Endothelial cell of umbilical vein (primary cell): ENCODE measurements at regions not wholly inside any gene's neighbourhood (a gene's known extent, or its start where the extent isn't known, plus 50 kb on each side); places are given as distances from the start of the nearest gene placed in this dataset.

Experiments
- BruUV-seq: library from RNA; stranded (reverse); fragments of 400-500 nt; replicated peaks from 2 replicates; lab custom pipeline; 2021; lab: Mats Ljungman, UMichigan
- CTCF ChIA-PET: fragments of 300-600, 350-600 bp; sonication (Branson Sonifier 250); formaldehyde crosslinking; loops from one replicate; lab custom pipeline; 2021; ENCODE audit warnings: antibody characterized with exemption, inconsistent platforms; lab: Charles Lee
- POLR2A ChIA-PET: fragments of 300-600, 350-600 bp; sonication (Branson Sonifier 250); formaldehyde crosslinking; loops from one replicate; lab custom pipeline; 2021; ENCODE audit warnings: antibody characterized with exemption, inconsistent platforms; lab: Charles Lee
- DNase-seq: peaks from one replicate; pipeline ENCODE4 v3.0.0-alpha.2; 2011; ENCODE audit warnings: low read depth, low spot score
- FAIRE-seq: peaks from 2 replicates; lab custom pipeline; 2011; peaks lifted over from hg19 to GRCh38; lab: Jason Lieb, UNC
- H2AFZ ChIP-seq: 2 replicates; pipeline ENCODE4 v1.6.0; 2012; ENCODE audit warnings: low read depth, low read length, control low read depth, inconsistent platforms
- H3K27ac ChIP-seq: 2 replicates; pipeline ENCODE4 v1.5.1; 2011; ENCODE audit warnings: low read depth, mild to moderate bottlenecking, control low read depth, low read length, moderate library complexity; ENCODE audit not compliant: insufficient read depth
- H3K27me3 ChIP-seq, 2 experiments: 2 replicates each; pipeline versions ENCODE4 v1.6.0 to v1.6.1; 2011; ENCODE audit warnings: low read length in 2 of 2, mixed read lengths in 1 of 2; ENCODE audit not compliant: control insufficient read depth in 2 of 2, insufficient read depth in 2 of 2
- H3K36me3 ChIP-seq, 2 experiments: 2 replicates in 1 of 2; 3 replicates in 1 of 2; pipeline ENCODE4 v1.5.1; 2011; ENCODE audit warnings: low read length in 2 of 2, mild to moderate bottlenecking in 1 of 2, moderate library complexity in 1 of 2; ENCODE audit not compliant: control insufficient read depth in 2 of 2, insufficient read depth in 2 of 2; ENCODE audit errors: extremely low read depth in 1 of 2
- H3K4me1 ChIP-seq: 3 replicates; pipeline ENCODE4 v1.5.1; 2011; ENCODE audit warnings: mild to moderate bottlenecking, low read length; ENCODE audit not compliant: control insufficient read depth, insufficient read depth; ENCODE audit errors: extremely low read depth
- H3K4me2 ChIP-seq: 2 replicates; pipeline ENCODE4 v1.6.1; 2011; ENCODE audit warnings: low read length, control low read depth, mixed read lengths; ENCODE audit not compliant: insufficient read depth
- H3K4me3 ChIP-seq, 3 experiments: fragments of 200-600 bp in 1 of 3; sonication (generic), shearing (Covaris generic) in 1 of 3; replicated peaks in 1 of 3; 2 replicates each; pipeline ENCODE4 v1.5.1; 2011 to 2016; ENCODE audit warnings: control low read depth in 3 of 3, low read length in 3 of 3, mild to moderate bottlenecking in 2 of 3, inconsistent platforms in 1 of 3, low read depth in 1 of 3, moderate library complexity in 1 of 3; ENCODE audit not compliant: insufficient read depth in 1 of 3
- H3K79me2 ChIP-seq: 2 replicates; pipeline ENCODE4 v1.6.0; 2012; ENCODE audit warnings: low read length, inconsistent platforms; ENCODE audit not compliant: control insufficient read depth, insufficient read depth
- H3K9ac ChIP-seq: replicated peaks from 2 replicates; pipeline ENCODE3; 2011; ENCODE audit warnings: low read length, control low read depth; ENCODE audit not compliant: insufficient read depth; ENCODE audit errors: extremely low read depth
- H3K9me1 ChIP-seq: replicated peaks from 3 replicates; pipeline ENCODE4 v1.6.0; 2011; ENCODE audit warnings: mild to moderate bottlenecking, low read length; ENCODE audit not compliant: control insufficient read depth, insufficient read depth; ENCODE audit errors: extremely low read depth
- H3K9me3 ChIP-seq: replicated peaks from 2 replicates; pipeline ENCODE4 v1.5.1; 2012; ENCODE audit warnings: low read length, inconsistent platforms; ENCODE audit not compliant: control insufficient read depth, insufficient read depth
- H4K20me1 ChIP-seq: replicated peaks from 2 replicates; pipeline ENCODE3; 2011; ENCODE audit warnings: mild to moderate bottlenecking, low read length; ENCODE audit not compliant: control insufficient read depth, insufficient read depth; ENCODE audit errors: extremely low read depth
- EZH2 ChIP-seq: IDR thresholded peaks from 2 replicates; pipeline ENCODE4 v1.6.1; 2012; ENCODE audit warnings: borderline replicate concordance, low read depth, mild to moderate bottlenecking, moderate library complexity, low read length, inconsistent platforms; ENCODE audit not compliant: severe bottlenecking
- FOS ChIP-seq: IDR thresholded peaks from 2 replicates; pipeline ENCODE4 v1.6.1; 2011; ENCODE audit warnings: mild to moderate bottlenecking, low read length, moderate library complexity, borderline replicate concordance; ENCODE audit not compliant: insufficient read depth
- GATA2 ChIP-seq: IDR thresholded peaks from 2 replicates; pipeline ENCODE4 v1.7.0; 2011; ENCODE audit warnings: low read depth, mild to moderate bottlenecking, moderate library complexity, mixed read lengths, low read length; ENCODE audit not compliant: insufficient read length, insufficient read depth
- JUN ChIP-seq: IDR thresholded peaks from 2 replicates; pipeline ENCODE4 v1.6.1; 2011; ENCODE audit warnings: borderline replicate concordance, low read depth; ENCODE audit not compliant: insufficient read length, insufficient read depth
- MYC ChIP-seq: IDR thresholded peaks from one replicate; pipeline ENCODE4 v1.6.1; 2011; ENCODE audit warnings: mild to moderate bottlenecking, low read depth, low read length
- POLR2A ChIP-seq: IDR thresholded peaks from 2 replicates; pipeline ENCODE4 v1.6.1; 2012; ENCODE audit warnings: low read depth, mild to moderate bottlenecking, control low read depth, low read length
- POLR2AphosphoS5 ChIP-seq: IDR thresholded peaks from 2 replicates; pipeline ENCODE4 v1.6.1; 2012; ENCODE audit warnings: low read depth, mild to moderate bottlenecking, control low read depth, low read length, moderate library complexity; ENCODE audit not compliant: insufficient read depth
- dilution Hi-C: fragments of 300-500 bp; cut with MboI; formaldehyde crosslinking; loops from one replicate; pipeline ENCODE4 v1.15.0; 2019; ENCODE audit warnings: low sequenced_read_pairs; ENCODE audit not compliant: extremely low pct_ligation_motif_present
- intact Hi-C: fragments of 100-400 bp; cut with micrococcal nuclease; formaldehyde crosslinking; loops from one replicate; pipeline ENCODE4 v1.10.0; 2022
- TF ChIP-seq, protein P1 (sequence below): IDR thresholded peaks from 2 replicates; pipeline ENCODE4 v1.6.1; 2011; ENCODE audit not compliant: insufficient read depth, insufficient read length
- TF ChIP-seq, protein P2 (sequence below), 2 donors: IDR thresholded peaks; 1 replicate in 1 of 2; 2 replicates in 1 of 2; pipeline ENCODE4 v1.5.1; 2011; ENCODE audit warnings: low read length in 2 of 2, mild to moderate bottlenecking in 2 of 2, moderate library complexity in 2 of 2, control low read depth in 1 of 2, inconsistent platforms in 1 of 2, low read depth in 1 of 2; ENCODE audit not compliant: insufficient read depth in 1 of 2; ENCODE audit errors: extremely low read depth in 1 of 2

DNA sequence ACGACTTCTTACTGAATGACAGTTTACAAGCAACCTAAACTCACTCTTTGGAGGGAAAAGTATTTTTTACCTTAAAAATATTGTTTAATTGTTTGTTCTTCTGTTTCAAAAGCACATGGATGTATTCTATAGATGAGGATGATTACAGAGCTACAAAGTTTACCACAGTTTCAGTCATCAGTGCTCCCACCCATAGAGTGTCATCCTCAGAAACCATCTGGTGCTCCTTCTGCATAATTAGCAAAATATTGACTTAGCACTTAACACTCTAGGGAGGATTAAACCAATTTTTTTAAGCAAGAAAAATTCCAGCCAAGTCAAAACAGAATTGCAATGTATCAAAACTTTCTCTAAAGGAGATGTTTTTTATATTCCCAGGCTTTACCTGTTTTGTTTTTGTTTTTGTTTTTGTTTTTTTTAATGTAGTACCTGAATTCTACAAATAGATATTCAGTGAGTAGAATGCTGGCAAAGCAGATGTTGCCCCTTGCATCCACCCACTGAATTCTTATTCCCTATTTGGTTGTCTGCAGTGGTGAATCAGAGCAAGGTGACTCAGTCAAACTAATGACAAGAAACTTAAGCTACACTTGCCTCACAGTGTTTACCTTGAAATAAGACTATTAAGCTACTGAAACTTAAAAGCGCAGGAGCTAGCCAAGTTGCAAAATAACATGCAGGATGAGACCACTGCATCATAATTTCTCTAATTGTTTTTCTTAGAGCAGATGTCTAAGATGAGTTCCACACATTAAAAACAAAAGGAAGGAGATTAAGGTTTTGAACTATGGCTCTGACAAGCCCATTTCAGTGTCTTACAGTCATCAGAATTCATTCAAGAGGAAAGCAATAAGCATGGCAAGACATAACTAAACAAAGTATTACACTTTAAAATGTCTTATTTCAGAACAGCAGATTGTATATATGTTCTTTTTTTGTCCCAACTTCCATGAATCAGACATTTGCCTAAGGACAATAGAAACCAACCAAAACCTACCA is 155.1 kb upstream of the SOX6 start:
- dilution Hi-C loops, result no loop called here

More for the DNA sequence above, 155.1 kb upstream of the SOX6 start:
- ChIA-PET POLR2A (no interaction called here), CTCF (no interaction called here)
- Histone ChIP-seq H3K9me3 (no peaks in the 10 kb centered on the region), H3K9ac (no peak overlapping the region), H3K4me2 (no peak overlapping the region), H3K4me3 (no peak overlapping the region), H3K9me1 (no peaks in the 10 kb centered on the region), H4K20me1 (no peaks in the 10 kb centered on the region), H3K4me1 (no peaks in the 10 kb centered on the region), H3K27me3 (no peaks in the 10 kb centered on the region), H3K36me3 (no peaks in the 10 kb centered on the region), H3K79me2 (no peaks in the 10 kb centered on the region), H2AFZ (no peak overlapping the region), H3K27ac (no peak overlapping the region)
- no peak for DNase-seq
- BruUV-seq, result no TSS peak
- FAIRE-seq, result no peak
- intact Hi-C loops, result no loop called here
- no peak for TF ChIP-seq MYC
- TF ChIP-seq, protein P1, sequence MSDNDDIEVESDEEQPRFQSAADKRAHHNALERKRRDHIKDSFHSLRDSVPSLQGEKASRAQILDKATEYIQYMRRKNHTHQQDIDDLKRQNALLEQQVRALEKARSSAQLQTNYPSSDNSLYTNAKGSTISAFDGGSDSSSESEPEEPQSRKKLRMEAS, result no peak
- TF ChIP-seq, protein P2, sequence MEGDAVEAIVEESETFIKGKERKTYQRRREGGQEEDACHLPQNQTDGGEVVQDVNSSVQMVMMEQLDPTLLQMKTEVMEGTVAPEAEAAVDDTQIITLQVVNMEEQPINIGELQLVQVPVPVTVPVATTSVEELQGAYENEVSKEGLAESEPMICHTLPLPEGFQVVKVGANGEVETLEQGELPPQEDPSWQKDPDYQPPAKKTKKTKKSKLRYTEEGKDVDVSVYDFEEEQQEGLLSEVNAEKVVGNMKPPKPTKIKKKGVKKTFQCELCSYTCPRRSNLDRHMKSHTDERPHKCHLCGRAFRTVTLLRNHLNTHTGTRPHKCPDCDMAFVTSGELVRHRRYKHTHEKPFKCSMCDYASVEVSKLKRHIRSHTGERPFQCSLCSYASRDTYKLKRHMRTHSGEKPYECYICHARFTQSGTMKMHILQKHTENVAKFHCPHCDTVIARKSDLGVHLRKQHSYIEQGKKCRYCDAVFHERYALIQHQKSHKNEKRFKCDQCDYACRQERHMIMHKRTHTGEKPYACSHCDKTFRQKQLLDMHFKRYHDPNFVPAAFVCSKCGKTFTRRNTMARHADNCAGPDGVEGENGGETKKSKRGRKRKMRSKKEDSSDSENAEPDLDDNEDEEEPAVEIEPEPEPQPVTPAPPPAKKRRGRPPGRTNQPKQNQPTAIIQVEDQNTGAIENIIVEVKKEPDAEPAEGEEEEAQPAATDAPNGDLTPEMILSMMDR (IDR thresholded peaks at IDR 0.05; ENCODE audit: extremely low read depth in 1 of 2, insufficient read depth in 1 of 2, low read depth in 1 of 2, low read length in 2 of 2), result no peak
- TF ChIP-seq POLR2A, result no peak
- TF ChIP-seq FOS, result no peak
- TF ChIP-seq GATA2, result no peak
- no peak for TF ChIP-seq EZH2
- no peak for TF ChIP-seq JUN
- no peak for TF ChIP-seq POLR2AphosphoS5
